Lung (tissue), 11 donors: ENCODE measurements at regions not wholly inside any gene's neighbourhood (a gene's known extent, or its start where the extent isn't known, plus 50 kb on each side); places are given as distances from the start of the nearest gene placed in this dataset.

ENCODE experiments used
- ATAC-seq: fragments of 200-7000 bp; cut with Tn5 transposase; one replicate; pipeline ENCODE4 v1.9.1; 2020; ENCODE audit warnings: moderate number of reproducible peaks; ENCODE audit not compliant: insufficient read depth, low FRiP score
- DNase-seq, 3 donors: peaks; one replicate each; pipeline ENCODE4 v3.0.0-alpha.2; 2013 to 2017
- H3K27ac ChIP-seq, 2 donors: one replicate each; pipeline ENCODE4 v1.5.1; 2013; ENCODE audit warnings: mild to moderate bottlenecking in 2 of 2, moderate library complexity in 2 of 2, control low read depth in 1 of 2, inconsistent platforms in 1 of 2, low read depth in 1 of 2, low read length in 1 of 2
- H3K27me3 ChIP-seq, 3 donors: one replicate each; pipeline ENCODE4 v1.5.1; 2013; ENCODE audit warnings: low read length in 2 of 3; ENCODE audit not compliant: control insufficient read depth in 3 of 3, insufficient read depth in 3 of 3
- H3K36me3 ChIP-seq, 4 donors: one replicate each; pipeline ENCODE4 v1.5.1; 2013; ENCODE audit warnings: low read length in 4 of 4, mild to moderate bottlenecking in 1 of 4, moderate library complexity in 1 of 4; ENCODE audit not compliant: control insufficient read depth in 4 of 4, insufficient read depth in 4 of 4
- H3K4me1 ChIP-seq, 5 donors: one replicate each; pipeline ENCODE4 v1.5.1; 2013; ENCODE audit warnings: low read length in 5 of 5, mild to moderate bottlenecking in 2 of 5, moderate library complexity in 1 of 5; ENCODE audit not compliant: control insufficient read depth in 5 of 5, insufficient read depth in 5 of 5
- H3K4me3 ChIP-seq: one replicate; pipeline ENCODE4 v1.5.1; 2013; ENCODE audit warnings: mild to moderate bottlenecking, control low read depth, moderate library complexity
- H3K9ac ChIP-seq, 2 donors: one replicate each; pipeline ENCODE4 v1.5.1; 2013; ENCODE audit warnings: low read length in 2 of 2, control low read depth in 1 of 2; ENCODE audit not compliant: insufficient read depth in 1 of 2
- H3K9me3 ChIP-seq, 4 donors: one replicate each; pipeline ENCODE4 v1.5.1; 2013; ENCODE audit warnings: low read length in 3 of 4, mild to moderate bottlenecking in 1 of 4, moderate library complexity in 1 of 4; ENCODE audit not compliant: control insufficient read depth in 4 of 4, insufficient read depth in 3 of 4
- CTCF ChIP-seq: IDR thresholded peaks from 2 replicates; pipeline ENCODE4 v1.5.1; 2012; ENCODE audit warnings: mild to moderate bottlenecking; ENCODE audit errors: control extremely low read depth, extremely low read depth
- WGBS, 2 donors: extraction: QIAGEN DNeasy Blood & Tissue Kit; methylation state at CpG; one replicate each; pipeline ENCODE4 v1.1.7; 2013; 5-methylcytosine and 5-hydroxymethylcytosine counted together
- donor health status: control.
- donor health status: control.
- donor health status: Bipolar disorder and iron deficiency.
- donor health status: healthy.
- donor health status: DM: yes; HTN: yes; CAD: no.

GRCh38 chr2:176508374-176508773 lies 239.1 kb downstream of the MTX2 start:
- Histone ChIP-seq H3K9ac (no peak overlapping the region), H3K4me1 (peaks cover 0 to 13% (median 0%) of the 10 kb centered on the region in 5 donors), H3K27me3 (no peaks in the 10 kb centered on the region), H3K27ac (no peak overlapping the region), H3K9me3 (no peaks in the 10 kb centered on the region), H3K4me3 (no peak overlapping the region), H3K36me3 (no peaks in the 10 kb centered on the region)
- ATAC-seq (no peak), DNase-seq (no peak)
- 90 to 92% methylated on average over 1 of the region's 1 CpG for WGBS, 2 donors
- no peak for TF ChIP-seq CTCF

GRCh38 chr2:176508984-176509740 lies 239.9 kb downstream of the MTX2 start:
- ATAC-seq (no peak), DNase-seq (no peak)
- 72 to 78% methylated on average over 5 of the region's 5 CpGs for WGBS, 2 donors
- Histone ChIP-seq H3K36me3 (no peaks in the 10 kb centered on the region), H3K9ac (no peak overlapping the region), H3K4me3 (no peak overlapping the region), H3K4me1 (peaks cover 0 to 8% (median 0%) of the 10 kb centered on the region in 5 donors), H3K27me3 (no peaks in the 10 kb centered on the region), H3K27ac (no peak overlapping the region), H3K9me3 (no peaks in the 10 kb centered on the region)
- no peak for TF ChIP-seq CTCF

- DNase-seq (no peak), ATAC-seq (no peak)
- WGBS, 2 donors: 72 to 74% methylated on average over 5 of the region's 5 CpGs
Observed at GRCh38 chr2:176514276-176514675, 245.0 kb downstream of the MTX2 start.

More at GRCh38 chr2:176514276-176514675, 245.0 kb downstream of the MTX2 start:
- Histone ChIP-seq H3K9ac (no peak overlapping the region), H3K36me3 (no peaks in the 10 kb centered on the region), H3K9me3 (no peaks in the 10 kb centered on the region), H3K4me3 (no peak overlapping the region), H3K27ac (no peak overlapping the region), H3K27me3 (no peaks in the 10 kb centered on the region), H3K4me1 (no peaks in the 10 kb centered on the region)
- TF ChIP-seq CTCF: no peak
